ENCODE measurements at regions not wholly inside any gene's neighbourhood (a gene's known extent, or its start where the extent isn't known, plus 50 kb on each side); places are given as distances from the start of the nearest gene placed in this dataset.
"Not testable (repeated sequence)": the region's sequence is repeated elsewhere in the genome, so short reads cannot be mapped to it uniquely, and the experiment has no call there.

DNA sequence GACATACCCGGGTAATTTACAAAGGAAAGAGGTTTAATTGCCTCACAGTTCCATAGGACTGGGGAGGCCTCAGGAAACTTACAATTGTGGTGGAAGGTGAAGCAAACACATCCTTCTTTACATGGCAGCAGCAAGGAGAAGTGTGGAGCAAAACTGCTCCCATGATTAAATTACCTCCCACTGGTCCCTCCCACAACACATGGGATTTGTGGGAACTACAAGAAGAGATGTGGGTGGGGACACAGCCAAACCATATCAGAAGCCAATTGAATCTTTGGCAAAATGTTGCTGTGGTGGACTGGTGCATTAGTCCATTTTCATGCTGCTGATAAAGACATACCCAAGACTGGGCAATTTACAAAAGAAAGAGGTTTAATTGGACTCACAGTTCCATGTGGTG is 65.0 kb downstream of the KCTD12 start:
- not testable (repeated sequence) for H3K4me3 Mint-ChIP-seq; H3K36me3 Mint-ChIP-seq; ATAC-seq (replicated peaks in 1 of 4); DNase-seq; H3K36me3 ChIP-seq (ENCODE audit: control insufficient read depth in 2 of 2, extremely low read depth in 1 of 2, insufficient read depth in 1 of 2, low read length in 1 of 2); H3K27me3 ChIP-seq (replicated peaks in 1 of 2; ENCODE audit: control insufficient read depth in 2 of 2, extremely low read depth in 1 of 2, insufficient read depth in 2 of 2, low read length in 1 of 2); H3K9me3 Mint-ChIP-seq; H3K4me3 ChIP-seq (ENCODE audit: control insufficient read depth in 1 of 2, extremely low read depth in 1 of 2, low read length in 1 of 2); H3K9me3 ChIP-seq; H3K27ac ChIP-seq (ENCODE audit: low read length); H3K4me1 Mint-ChIP-seq; H3K27ac Mint-ChIP-seq; H3K4me1 ChIP-seq (ENCODE audit: control insufficient read depth in 1 of 2, extremely low read depth in 1 of 2, insufficient read depth in 2 of 2, low read length in 2 of 2)
- POLR2A ChIA-PET = interaction anchor here in 1 of 2 donors (0.7 kb wide), 1 partner anchor 8 kb away, joined by 5 read pairs; no protein-coding TSS in a partner anchor
- CTCF ChIA-PET = interaction anchor here in 1 of 2 donors (0.6 kb wide), 1 partner anchor 156 kb away, joined by 3 read pairs; no protein-coding TSS in a partner anchor
- peaks cover 0 to 11% of the 10 kb centered on the region in 2 donors for H3K27me3 Mint-ChIP-seq
- 71% methylated on average over 1 of the region's 1 CpG for WGBS (ENCODE audit: insufficient coverage)

DNA sequence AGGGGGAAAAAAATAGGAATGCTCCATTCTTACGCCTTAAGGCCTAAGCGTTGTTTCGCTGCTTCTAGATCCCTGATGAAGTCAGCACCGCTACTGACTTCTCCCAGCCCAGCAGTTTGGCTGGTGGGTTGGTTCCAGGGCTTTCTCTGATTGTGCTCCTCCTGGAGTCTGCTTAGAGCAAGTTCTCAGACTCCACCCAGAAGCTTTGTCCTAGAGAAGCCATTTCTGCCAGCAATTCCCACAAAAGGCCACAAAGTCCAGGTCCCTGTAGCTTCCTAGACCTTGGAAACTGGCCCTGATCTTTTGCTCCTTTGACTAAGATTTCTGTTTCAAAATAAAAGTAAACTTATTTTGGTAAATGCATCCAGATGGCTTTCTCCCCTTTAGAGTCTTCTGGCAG is 65.4 kb downstream of the KCTD12 start:
- no peak overlapping the region for H3K27ac ChIP-seq (ENCODE audit: low read length)
- POLR2A ChIA-PET = no interaction called here
- Mint-ChIP-seq H3K4me3 (no peak overlapping the region), H3K27me3 (peaks cover 4 to 15% of the 10 kb centered on the region in 2 donors), H3K9me3 (no peaks in the 10 kb centered on the region), H3K27ac (no peak overlapping the region), H3K36me3 (no peaks in the 10 kb centered on the region), H3K4me1 (no peaks in the 10 kb centered on the region)
- whole genome bisulfite sequencing (ENCODE audit: insufficient coverage) = no CpG with 5 or more reads among the region's 4 CpGs
- no peaks in the 10 kb centered on the region for H3K36me3 ChIP-seq (ENCODE audit: control insufficient read depth in 2 of 2, extremely low read depth in 1 of 2, insufficient read depth in 1 of 2, low read length in 1 of 2)
- H3K27me3 ChIP-seq (replicated peaks in 1 of 2; ENCODE audit: control insufficient read depth in 2 of 2, extremely low read depth in 1 of 2, insufficient read depth in 2 of 2, low read length in 1 of 2) = peaks cover 0 to 7% of the 10 kb centered on the region in 2 experiments
- CTCF ChIA-PET = interaction anchor here in 1 of 2 donors (0.7 kb wide), 1 partner anchor 36 kb away, joined by 3 read pairs; no protein-coding TSS in a partner anchor
- H3K4me3 ChIP-seq (ENCODE audit: control insufficient read depth in 1 of 2, extremely low read depth in 1 of 2, low read length in 1 of 2) = no peak overlapping the region
- ATAC-seq (replicated peaks in 1 of 4) (no peak), DNase-seq (no peak)
- H3K9me3 ChIP-seq = no peaks in the 10 kb centered on the region
- H3K4me1 ChIP-seq (ENCODE audit: control insufficient read depth in 1 of 2, extremely low read depth in 1 of 2, insufficient read depth in 2 of 2, low read length in 2 of 2) = no peaks in the 10 kb centered on the region

DNA sequence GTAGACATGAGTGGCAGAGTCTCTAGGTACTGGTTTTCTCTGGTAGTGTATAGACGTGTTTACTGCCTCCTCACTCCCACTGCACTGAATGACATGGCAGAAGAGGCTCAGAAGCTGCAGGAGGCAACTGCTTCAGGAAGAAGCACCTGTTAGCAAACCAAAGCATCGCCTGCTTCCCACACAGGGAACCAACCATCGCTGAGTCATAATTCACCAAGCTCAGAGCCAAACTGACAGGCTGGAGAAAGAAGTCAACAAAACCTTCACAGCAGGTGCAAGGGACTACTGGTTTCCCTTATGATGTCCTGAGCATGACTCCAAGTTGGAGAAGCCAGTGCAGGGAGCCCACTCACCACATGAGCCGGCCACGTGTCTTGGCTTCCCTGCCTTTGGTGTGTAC is 69.8 kb downstream of the KCTD12 start:
- 0% methylated on average over 3 of the region's 5 CpGs for WGBS (ENCODE audit: insufficient coverage)

DNA sequence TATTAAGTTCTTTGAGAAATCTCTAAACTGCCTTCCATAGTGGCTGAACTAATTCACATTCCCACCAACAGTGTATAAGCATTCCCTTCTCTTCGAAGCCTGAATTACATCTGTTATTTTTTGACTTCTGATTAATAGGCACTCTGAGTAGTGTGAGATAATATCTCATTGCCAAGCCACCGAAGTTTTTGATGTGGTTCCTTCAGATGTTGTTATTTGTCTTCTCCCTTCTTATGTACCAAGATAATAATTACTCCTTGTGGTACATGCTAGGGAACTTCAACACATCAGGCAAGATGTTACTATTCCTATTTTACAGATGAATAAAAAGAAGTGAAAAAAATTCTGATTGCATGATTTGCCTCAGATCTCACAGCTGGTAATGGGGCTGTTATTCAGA is 70.9 kb downstream of the KCTD12 start:
- Histone ChIP-seq H3K4me1 (ENCODE audit: control insufficient read depth in 1 of 2, extremely low read depth in 1 of 2, insufficient read depth in 2 of 2, low read length in 2 of 2) (no peaks in the 10 kb centered on the region), H3K27me3 (replicated peaks in 1 of 2; ENCODE audit: control insufficient read depth in 2 of 2, extremely low read depth in 1 of 2, insufficient read depth in 2 of 2, low read length in 1 of 2) (peaks cover 0 to 20% of the 10 kb centered on the region in 2 experiments), H3K9me3 (no peaks in the 10 kb centered on the region), H3K36me3 (ENCODE audit: control insufficient read depth in 2 of 2, extremely low read depth in 1 of 2, insufficient read depth in 1 of 2, low read length in 1 of 2) (no peaks in the 10 kb centered on the region), H3K4me3 (ENCODE audit: control insufficient read depth in 1 of 2, extremely low read depth in 1 of 2, low read length in 1 of 2) (no peak overlapping the region), H3K27ac (ENCODE audit: low read length) (no peak overlapping the region)
- CTCF ChIA-PET = no interaction called here
- Mint-ChIP-seq H3K36me3 (no peaks in the 10 kb centered on the region), H3K27ac (no peak overlapping the region), H3K4me1 (no peaks in the 10 kb centered on the region), H3K9me3 (peaks cover 0 to 6% (median 0%) of the 10 kb centered on the region in 3 donors), H3K4me3 (no peak overlapping the region), H3K27me3 (peaks cover 21 to 22% of the 10 kb centered on the region in 2 donors)
- DNase-seq = no peak
- POLR2A ChIA-PET = no interaction called here
- WGBS (ENCODE audit: insufficient coverage) = no CpG with 5 or more reads among the region's 2 CpGs
- no peak for ATAC-seq (replicated peaks in 1 of 4)

More for the DNA sequence above, 69.8 kb downstream of the KCTD12 start:
- Mint-ChIP-seq H3K27ac (no peak overlapping the region), H3K4me1 (no peaks in the 10 kb centered on the region), H3K9me3 (no peaks in the 10 kb centered on the region), H3K27me3 (peaks cover 20 to 22% of the 10 kb centered on the region in 2 donors), H3K36me3 (no peaks in the 10 kb centered on the region), H3K4me3 (no peak overlapping the region)
- DNase-seq (no peak), ATAC-seq (replicated peaks in 1 of 4) (no peak)
- CTCF ChIA-PET = no interaction called here
- Histone ChIP-seq H3K27me3 (replicated peaks in 1 of 2; ENCODE audit: control insufficient read depth in 2 of 2, extremely low read depth in 1 of 2, insufficient read depth in 2 of 2, low read length in 1 of 2) (peaks cover 0 to 20% of the 10 kb centered on the region in 2 experiments), H3K9me3 (no peaks in the 10 kb centered on the region), H3K36me3 (ENCODE audit: control insufficient read depth in 2 of 2, extremely low read depth in 1 of 2, insufficient read depth in 1 of 2, low read length in 1 of 2) (no peaks in the 10 kb centered on the region), H3K27ac (ENCODE audit: low read length) (no peak overlapping the region), H3K4me1 (ENCODE audit: control insufficient read depth in 1 of 2, extremely low read depth in 1 of 2, insufficient read depth in 2 of 2, low read length in 2 of 2) (no peaks in the 10 kb centered on the region), H3K4me3 (ENCODE audit: control insufficient read depth in 1 of 2, extremely low read depth in 1 of 2, low read length in 1 of 2) (no peak overlapping the region)
- POLR2A ChIA-PET = no interaction called here

DNA sequence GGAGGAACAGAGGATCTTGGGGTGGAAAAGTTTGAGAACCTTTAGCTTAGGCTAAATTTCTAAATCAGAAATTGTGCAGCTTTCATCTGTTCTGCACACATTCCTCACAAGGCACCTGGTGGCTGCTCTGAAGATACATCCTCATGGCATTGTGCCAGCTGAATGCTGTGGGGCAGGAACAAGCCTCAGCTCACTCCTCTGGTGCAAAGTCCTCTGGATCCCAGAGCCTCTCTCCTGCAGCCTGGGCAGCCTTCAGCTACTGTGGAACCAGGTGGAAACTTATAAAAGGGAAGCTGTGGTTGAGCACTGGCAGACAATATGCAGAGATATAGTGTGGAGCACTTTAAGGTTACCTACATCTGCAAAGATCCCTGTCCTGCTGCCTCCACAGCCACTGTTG is 72.3 kb downstream of the KCTD12 start:
- DNase-seq (peak in 1 of 35 experiments; percentile 12), ATAC-seq (replicated peaks in 1 of 4) (no peak)
- H3K27me3 ChIP-seq (replicated peaks in 1 of 2; ENCODE audit: control insufficient read depth in 2 of 2, extremely low read depth in 1 of 2, insufficient read depth in 2 of 2, low read length in 1 of 2) = peaks cover 0 to 20% of the 10 kb centered on the region in 2 experiments
- CTCF ChIA-PET = interaction anchor here in 1 of 2 donors (0.7 kb wide), 1 partner anchor 134 kb away, joined by 3 read pairs; no protein-coding TSS in a partner anchor
- no peaks in the 10 kb centered on the region for H3K4me1 Mint-ChIP-seq
- H3K4me1 ChIP-seq (ENCODE audit: control insufficient read depth in 1 of 2, extremely low read depth in 1 of 2, insufficient read depth in 2 of 2, low read length in 2 of 2) = no peaks in the 10 kb centered on the region
- no peaks in the 10 kb centered on the region for H3K36me3 ChIP-seq (ENCODE audit: control insufficient read depth in 2 of 2, extremely low read depth in 1 of 2, insufficient read depth in 1 of 2, low read length in 1 of 2)
- peaks cover 3 to 10% (median 5%) of the 10 kb centered on the region in 3 donors for H3K9me3 Mint-ChIP-seq
- no peak overlapping the region for H3K4me3 Mint-ChIP-seq
- H3K4me3 ChIP-seq (ENCODE audit: control insufficient read depth in 1 of 2, extremely low read depth in 1 of 2, low read length in 1 of 2) = no peak overlapping the region
- POLR2A ChIA-PET = interaction anchor here (0.5 to 0.6 kb wide), 2 partner anchors 329 to 1482 kb away, joined by 3 to 6 read pairs; no protein-coding TSS in a partner anchor
- no peak overlapping the region for H3K27ac ChIP-seq (ENCODE audit: low read length)
- H3K27ac Mint-ChIP-seq = no peak overlapping the region
- H3K27me3 Mint-ChIP-seq = peaks cover 21 to 22% of the 10 kb centered on the region in 2 donors
- H3K36me3 Mint-ChIP-seq = no peaks in the 10 kb centered on the region
- no peaks in the 10 kb centered on the region for H3K9me3 ChIP-seq

DNA sequence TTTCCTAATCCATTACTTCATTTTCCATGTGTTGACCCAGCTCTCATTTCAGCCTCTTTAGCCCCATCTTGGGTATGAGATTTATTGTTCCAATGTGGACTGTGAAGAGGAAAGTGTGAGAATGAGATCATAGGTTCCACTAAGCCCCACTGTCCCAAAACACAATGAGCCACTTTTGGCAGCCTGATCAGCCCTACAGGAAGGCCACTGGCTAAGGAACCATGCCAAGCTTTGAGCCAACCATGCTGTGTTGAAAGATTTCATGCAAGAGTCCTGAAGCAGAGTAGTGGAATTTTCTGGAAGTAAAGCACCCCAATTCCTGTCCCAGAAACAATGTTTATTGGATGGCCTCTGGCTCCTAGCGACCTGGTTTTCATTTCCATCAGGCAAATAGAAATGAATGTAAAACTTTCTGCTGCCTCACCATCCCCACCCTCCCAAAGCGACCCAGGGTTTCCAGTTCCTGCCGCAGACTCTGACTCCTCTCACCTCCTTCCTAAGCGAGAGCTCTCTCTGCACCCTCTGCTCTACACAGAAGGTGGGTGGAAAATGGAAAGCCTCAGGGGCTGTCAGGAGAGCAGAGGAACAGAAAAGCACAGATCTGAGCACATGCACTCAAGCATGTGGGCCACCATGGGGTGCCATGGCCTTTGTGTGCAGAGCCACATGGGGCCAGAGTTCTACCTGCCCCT is 73.1 kb downstream of the KCTD12 start:
- Mint-ChIP-seq H3K27me3 (peaks cover 18 to 21% of the 10 kb centered on the region in 2 donors), H3K4me3 (no peak overlapping the region), H3K4me1 (no peaks in the 10 kb centered on the region), H3K36me3 (no peaks in the 10 kb centered on the region), H3K9me3 (peaks cover 3 to 11% (median 5%) of the 10 kb centered on the region in 3 donors), H3K27ac (no peak overlapping the region)
- H3K4me3 ChIP-seq (ENCODE audit: control insufficient read depth in 1 of 2, extremely low read depth in 1 of 2, low read length in 1 of 2) = no peak overlapping the region
- ATAC-seq (replicated peaks in 1 of 4) (no peak), DNase-seq (no peak)
- H3K9me3 ChIP-seq = no peaks in the 10 kb centered on the region
- no peaks in the 10 kb centered on the region for H3K4me1 ChIP-seq (ENCODE audit: control insufficient read depth in 1 of 2, extremely low read depth in 1 of 2, insufficient read depth in 2 of 2, low read length in 2 of 2)
- H3K36me3 ChIP-seq (ENCODE audit: control insufficient read depth in 2 of 2, extremely low read depth in 1 of 2, insufficient read depth in 1 of 2, low read length in 1 of 2) = no peaks in the 10 kb centered on the region
- WGBS (ENCODE audit: insufficient coverage) = 63% methylated on average over 1 of the region's 4 CpGs
- H3K27ac ChIP-seq (ENCODE audit: low read length) = no peak overlapping the region
- peaks cover 0 to 20% of the 10 kb centered on the region in 2 experiments for H3K27me3 ChIP-seq (replicated peaks in 1 of 2; ENCODE audit: control insufficient read depth in 2 of 2, extremely low read depth in 1 of 2, insufficient read depth in 2 of 2, low read length in 1 of 2)
- POLR2A ChIA-PET = no interaction called here
- CTCF ChIA-PET = no interaction called here
